NCI-H69 (cell line): ENCODE measurements at regions not wholly inside any gene's neighbourhood (a gene's known extent, or its start where the extent isn't known, plus 50 kb on each side); places are given as distances from the start of the nearest gene placed in this dataset.

Experiments
- DNase-seq: peaks from one replicate; lab custom pipeline; 2025; lab: John Stamatoyannopoulos, UW

GRCh38 chr1:177334903-177335302 lies 164.1 kb downstream of the BRINP2 start:
- DNase-seq = no peak

- DNase-seq = no peak
Observed at GRCh38 chr1:177333936-177334595, 163.3 kb downstream of the BRINP2 start.
